ENCODE measurements at regions not wholly inside any gene's neighbourhood (a gene's known extent, or its start where the extent isn't known, plus 50 kb on each side); places are given as distances from the start of the nearest gene placed in this dataset.

- no peak for TF ChIP-seq CTCF (IDR thresholded peaks at IDR 0.05; ENCODE audit: insufficient read depth, low read length, poor library complexity, severe bottlenecking)
- TF ChIP-seq EZH2phosphoT487 (conservative IDR thresholded peaks at IDR 0.05; ENCODE audit: low read length) = no peak
Measured at GRCh38 chr11:92284107-92284506, 59.5 kb downstream of the FAT3 start.

Data from SU-DHL-6 (cell line).